ENCODE measurements at regions not wholly inside any gene's neighbourhood (a gene's known extent, or its start where the extent isn't known, plus 50 kb on each side); places are given as distances from the start of the nearest gene placed in this dataset.
"Not testable (repeated sequence)": the region's sequence is repeated elsewhere in the genome, so short reads cannot be mapped to it uniquely, and the experiment has no call there.

- TF ChIP-seq CTCF (IDR thresholded peaks at IDR 0.05; ENCODE audit: low read depth, low read length): no peak
- DNase-seq (ENCODE audit: extremely low read depth, low read depth): no peak
Measured at GRCh38 chr2:234880551-234881211, 71.1 kb upstream of the SH3BP4 start.

- TF ChIP-seq CTCF (IDR thresholded peaks at IDR 0.05; ENCODE audit: low read depth, low read length): no peak
- DNase-seq (ENCODE audit: extremely low read depth, low read depth): no peak
Measured at GRCh38 chr2:234879671-234880455, 72.0 kb upstream of the SH3BP4 start.

GRCh38 chr2:234876621-234877020 lies 75.2 kb upstream of the SH3BP4 start:
- not testable (repeated sequence) for DNase-seq (ENCODE audit: extremely low read depth, low read depth)

GRCh38 chr2:234874347-234875046 lies 77.3 kb upstream of the SH3BP4 start:
- no peak for DNase-seq (ENCODE audit: extremely low read depth, low read depth)
- TF ChIP-seq CTCF (IDR thresholded peaks at IDR 0.05; ENCODE audit: low read depth, low read length): no peak

- no peak for TF ChIP-seq CTCF (IDR thresholded peaks at IDR 0.05; ENCODE audit: low read depth, low read length)
- DNase-seq (ENCODE audit: extremely low read depth, low read depth): no peak
Measured at GRCh38 chr2:234873828-234874173, 78.0 kb upstream of the SH3BP4 start.

GRCh38 chr2:234873103-234873827 lies 78.6 kb upstream of the SH3BP4 start:
- DNase-seq (ENCODE audit: extremely low read depth, low read depth): no peak
- no peak for TF ChIP-seq CTCF (IDR thresholded peaks at IDR 0.05; ENCODE audit: low read depth, low read length)

- no peak for TF ChIP-seq CTCF (IDR thresholded peaks at IDR 0.05; ENCODE audit: low read depth, low read length)
Measured at GRCh38 chr2:234869969-234870368, 81.8 kb upstream of the SH3BP4 start.

More at GRCh38 chr2:234869969-234870368, 81.8 kb upstream of the SH3BP4 start:
- DNase-seq (ENCODE audit: extremely low read depth, low read depth): no peak
